Activated CD4-positive, alpha-beta T cell treated with anti-CD3 and anti-CD28 coated beads, Interleukin-2, amount 10 ng/mL, durations not matched to agents 7 days and 5 days (primary cell): ENCODE measurements at regions not wholly inside any gene's neighbourhood (a gene's known extent, or its start where the extent isn't known, plus 50 kb on each side); places are given as distances from the start of the nearest gene placed in this dataset.
"Not testable (repeated sequence)": the region's sequence is repeated elsewhere in the genome, so short reads cannot be mapped to it uniquely, and the experiment has no call there.

Experiments used
- CTCF ChIA-PET: fragments of 350-600 bp; sonication (Branson Sonifier 250); formaldehyde crosslinking; loops from one replicate; lab custom pipeline; 2021; ENCODE audit warnings: antibody characterized with exemption; lab: Charles Lee
- POLR2A ChIA-PET: fragments of 350-600 bp; sonication (Branson Sonifier 250); formaldehyde crosslinking; loops from one replicate; lab custom pipeline; 2021; ENCODE audit warnings: antibody characterized with exemption; lab: Charles Lee
- DNase-seq: peaks from one replicate; pipeline ENCODE4 v3.0.0-alpha.2; 2020
- H3K27ac Mint-ChIP-seq: one replicate; pipeline ENCODE4 v1.8.0; 2021; ENCODE audit warnings: mild to moderate bottlenecking, moderate library complexity, mixed read lengths
- H3K27me3 Mint-ChIP-seq: one replicate; pipeline ENCODE4 v1.8.0; 2021; ENCODE audit warnings: mixed read lengths
- H3K36me3 Mint-ChIP-seq: one replicate; pipeline ENCODE4 v1.8.0; 2021; ENCODE audit warnings: low read depth, mixed read lengths
- H3K4me1 Mint-ChIP-seq: one replicate; pipeline ENCODE4 v1.8.0; 2021; ENCODE audit warnings: mixed read lengths
- H3K4me3 Mint-ChIP-seq: one replicate; pipeline ENCODE4 v1.8.0; 2021; ENCODE audit warnings: mild to moderate bottlenecking, moderate library complexity, mixed read lengths
- H3K9me3 Mint-ChIP-seq: one replicate; pipeline ENCODE4 v1.8.0; 2021; ENCODE audit warnings: mixed read lengths

DNA sequence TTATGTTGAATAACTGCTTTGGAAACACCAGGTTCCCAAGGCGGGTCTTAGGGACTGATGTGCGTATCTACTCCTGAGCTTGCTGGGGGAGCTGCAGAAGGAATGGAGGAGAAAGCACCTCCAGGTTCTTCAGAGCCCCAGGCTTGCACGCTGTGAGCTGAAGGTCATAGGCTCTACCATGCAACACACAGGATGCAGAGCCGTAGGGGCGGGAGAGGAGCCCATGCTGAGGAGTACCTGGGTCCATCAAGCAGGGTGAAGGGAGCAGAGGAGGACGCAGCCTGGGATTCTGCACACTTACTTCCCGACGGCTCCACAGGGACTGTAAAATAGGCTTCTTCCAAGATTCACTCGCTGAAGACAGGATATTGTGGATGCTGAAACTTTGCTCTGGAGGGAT lies 426.5 kb upstream of the FRG1 start:
- no peak for DNase-seq
- Mint-ChIP-seq H3K27ac (no peak overlapping the region), H3K4me3 (no peak overlapping the region), H3K4me1 (no peaks in the 10 kb centered on the region), H3K9me3 (no peaks in the 10 kb centered on the region), H3K27me3 (no peaks in the 10 kb centered on the region), H3K36me3 (no peaks in the 10 kb centered on the region)
- ChIA-PET POLR2A (no interaction called here), CTCF (no interaction called here)

DNA sequence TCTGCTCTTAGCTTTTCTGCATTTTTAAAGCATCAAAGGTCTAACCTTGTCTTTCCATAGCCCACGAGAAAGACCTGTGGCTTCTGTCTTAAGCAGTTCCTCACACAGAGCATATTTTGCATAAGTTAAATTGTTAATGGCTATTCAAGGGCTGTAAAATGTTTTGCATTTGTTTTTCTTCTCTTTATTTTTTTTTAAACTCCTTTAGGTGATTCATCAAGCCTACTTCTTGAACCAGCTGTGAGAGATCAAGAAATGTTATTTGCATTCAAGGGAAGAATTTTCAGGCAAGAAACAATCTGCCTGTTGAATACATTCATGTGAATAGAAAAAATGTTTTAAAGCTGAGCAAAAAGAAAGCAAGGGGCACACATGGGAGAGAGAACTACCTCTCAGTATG lies 423.8 kb upstream of the FRG1 start:
- H3K4me3 Mint-ChIP-seq, result no peak overlapping the region
- no peak overlapping the region for H3K27ac Mint-ChIP-seq
- ChIA-PET POLR2A (no interaction called here), CTCF (no interaction called here)
- H3K9me3 Mint-ChIP-seq, result no peaks in the 10 kb centered on the region
- DNase-seq, result no peak
- no peaks in the 10 kb centered on the region for H3K36me3 Mint-ChIP-seq
- no peaks in the 10 kb centered on the region for H3K4me1 Mint-ChIP-seq
- no peaks in the 10 kb centered on the region for H3K27me3 Mint-ChIP-seq

DNA sequence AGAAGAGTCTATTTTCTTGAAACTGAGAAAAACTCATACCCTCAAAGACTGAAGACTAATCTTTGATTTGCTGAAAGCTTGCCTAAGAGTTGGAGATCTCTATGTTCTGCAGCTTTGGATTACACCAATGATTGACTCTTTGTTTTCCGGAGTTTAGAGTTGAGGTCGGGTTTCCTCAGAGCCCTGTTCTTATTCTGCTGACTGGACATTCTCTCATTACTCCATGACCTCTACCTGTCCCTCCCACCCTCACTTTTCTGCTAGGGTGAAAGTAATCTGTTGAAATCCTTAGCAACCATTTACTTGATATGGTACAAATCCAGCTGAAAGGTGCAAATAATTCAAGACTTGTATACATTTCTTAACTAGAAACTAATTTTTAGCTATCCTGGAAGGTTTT lies 421.5 kb upstream of the FRG1 start:
- DNase-seq, result no peak

DNA sequence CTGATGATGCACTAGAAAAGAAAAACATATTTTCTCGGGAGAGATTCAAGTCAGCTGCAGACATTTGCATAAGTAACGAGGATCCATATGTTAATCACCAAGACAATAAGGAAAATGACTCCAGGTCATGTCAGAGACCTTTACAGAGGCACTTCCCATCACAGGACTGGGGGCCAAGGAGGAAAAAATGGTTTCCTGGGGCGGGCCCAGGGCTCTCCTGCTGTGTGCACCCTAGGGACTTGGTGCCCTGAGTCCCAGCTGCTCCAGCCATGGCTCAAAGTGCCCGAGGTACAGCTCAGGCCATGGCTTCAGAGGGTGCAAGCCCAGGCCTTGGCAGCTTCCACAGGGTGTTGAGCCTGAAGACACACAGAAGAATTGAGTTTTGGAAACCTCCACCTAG lies 415.4 kb upstream of the FRG1 start:
- no peaks in the 10 kb centered on the region for H3K27me3 Mint-ChIP-seq
- POLR2A ChIA-PET, result no interaction called here
- no peak overlapping the region for H3K4me3 Mint-ChIP-seq
- no peak overlapping the region for H3K27ac Mint-ChIP-seq
- no peak for DNase-seq
- H3K4me1 Mint-ChIP-seq, result no peaks in the 10 kb centered on the region
- peaks cover 12% of the 10 kb centered on the region for H3K9me3 Mint-ChIP-seq
- CTCF ChIA-PET, result no interaction called here
- no peaks in the 10 kb centered on the region for H3K36me3 Mint-ChIP-seq

More for the DNA sequence above, 421.5 kb upstream of the FRG1 start:
- no peaks in the 10 kb centered on the region for H3K27me3 Mint-ChIP-seq
- no peak overlapping the region for H3K4me3 Mint-ChIP-seq
- ChIA-PET POLR2A (no interaction called here), CTCF (no interaction called here)
- H3K9me3 Mint-ChIP-seq, result no peaks in the 10 kb centered on the region
- H3K27ac Mint-ChIP-seq, result no peak overlapping the region
- H3K4me1 Mint-ChIP-seq, result no peaks in the 10 kb centered on the region
- no peaks in the 10 kb centered on the region for H3K36me3 Mint-ChIP-seq

DNA sequence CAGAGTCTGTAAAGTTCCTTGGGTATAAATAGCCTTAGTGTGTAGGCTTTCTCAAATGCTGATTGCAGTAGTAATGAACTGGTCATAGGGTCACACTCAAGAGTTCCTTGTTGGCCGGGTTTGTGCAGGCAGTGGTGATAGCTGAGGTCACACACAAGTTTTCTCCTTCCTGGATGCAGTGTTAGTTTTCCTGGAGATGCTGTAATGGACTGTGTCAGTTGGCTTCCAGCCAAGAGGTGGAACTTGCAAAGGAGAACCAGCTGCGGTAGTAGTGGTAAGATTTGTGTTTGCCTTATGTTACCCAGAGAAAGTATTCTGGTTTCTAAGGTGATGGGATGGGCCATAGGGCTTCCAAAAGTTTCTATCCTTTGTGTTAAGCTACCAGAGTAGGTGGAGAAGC lies 409.8 kb upstream of the FRG1 start:
- CTCF ChIA-PET, result no interaction called here

DNA sequence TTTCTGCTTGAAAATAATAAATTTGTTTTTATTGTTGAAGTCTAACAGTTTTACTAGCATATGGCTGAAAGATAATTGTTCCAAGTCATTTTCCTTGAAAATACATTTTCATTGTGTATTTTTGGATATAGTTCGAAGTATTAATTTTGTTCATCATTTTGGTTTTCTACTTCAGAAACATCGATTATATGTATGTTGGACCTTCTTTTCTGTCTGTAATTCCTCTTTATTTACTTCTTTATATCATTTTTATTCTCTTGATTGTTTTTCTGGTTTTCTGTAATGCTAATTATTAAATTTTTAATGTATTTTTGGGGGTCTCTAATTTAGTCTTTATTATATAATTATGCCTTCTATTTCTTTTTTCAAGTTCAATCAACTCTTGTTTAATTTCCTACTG lies 407.1 kb upstream of the FRG1 start:
- H3K9me3 Mint-ChIP-seq, result peaks cover 17% of the 10 kb centered on the region
- ChIA-PET POLR2A (no interaction called here), CTCF (no interaction called here)
- no peak overlapping the region for H3K27ac Mint-ChIP-seq
- DNase-seq, result no peak
- no peak overlapping the region for H3K4me3 Mint-ChIP-seq
- no peaks in the 10 kb centered on the region for H3K27me3 Mint-ChIP-seq
- H3K4me1 Mint-ChIP-seq, result no peaks in the 10 kb centered on the region
- H3K36me3 Mint-ChIP-seq, result no peaks in the 10 kb centered on the region

More for the DNA sequence above, 409.8 kb upstream of the FRG1 start:
- Mint-ChIP-seq H3K27ac (no peak overlapping the region), H3K36me3 (no peaks in the 10 kb centered on the region), H3K9me3 (peaks cover 22% of the 10 kb centered on the region), H3K4me3 (no peak overlapping the region), H3K4me1 (no peaks in the 10 kb centered on the region), H3K27me3 (no peaks in the 10 kb centered on the region)
- POLR2A ChIA-PET, result no interaction called here
- DNase-seq, result no peak

DNA sequence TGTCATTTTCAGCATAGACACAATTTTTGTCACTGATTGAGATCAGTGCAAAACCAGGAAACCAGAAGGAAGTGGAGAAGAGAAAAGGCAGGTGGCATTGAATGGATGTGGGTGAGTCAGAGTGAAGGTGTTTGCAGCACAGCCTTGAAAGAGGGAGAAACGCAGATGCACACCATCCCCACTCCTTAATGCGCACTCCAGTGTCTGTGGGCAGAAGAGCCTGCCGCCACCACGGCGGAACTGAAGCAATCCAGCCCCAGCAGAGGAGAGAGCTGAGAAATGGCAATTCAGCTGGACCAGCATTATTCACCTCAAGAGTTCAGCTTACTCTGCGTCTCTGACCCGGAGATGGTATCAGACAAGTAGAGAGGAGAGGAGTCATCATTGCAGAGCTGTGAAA lies 393.1 kb upstream of the FRG1 start:
- Mint-ChIP-seq H3K36me3 (no peaks in the 10 kb centered on the region), H3K4me1 (no peaks in the 10 kb centered on the region), H3K4me3 (no peak overlapping the region), H3K27me3 (no peaks in the 10 kb centered on the region), H3K9me3 (peaks cover 2% of the 10 kb centered on the region), H3K27ac (no peak overlapping the region)
- CTCF ChIA-PET, result no interaction called here
- DNase-seq, result no peak
- POLR2A ChIA-PET, result no interaction called here

DNA sequence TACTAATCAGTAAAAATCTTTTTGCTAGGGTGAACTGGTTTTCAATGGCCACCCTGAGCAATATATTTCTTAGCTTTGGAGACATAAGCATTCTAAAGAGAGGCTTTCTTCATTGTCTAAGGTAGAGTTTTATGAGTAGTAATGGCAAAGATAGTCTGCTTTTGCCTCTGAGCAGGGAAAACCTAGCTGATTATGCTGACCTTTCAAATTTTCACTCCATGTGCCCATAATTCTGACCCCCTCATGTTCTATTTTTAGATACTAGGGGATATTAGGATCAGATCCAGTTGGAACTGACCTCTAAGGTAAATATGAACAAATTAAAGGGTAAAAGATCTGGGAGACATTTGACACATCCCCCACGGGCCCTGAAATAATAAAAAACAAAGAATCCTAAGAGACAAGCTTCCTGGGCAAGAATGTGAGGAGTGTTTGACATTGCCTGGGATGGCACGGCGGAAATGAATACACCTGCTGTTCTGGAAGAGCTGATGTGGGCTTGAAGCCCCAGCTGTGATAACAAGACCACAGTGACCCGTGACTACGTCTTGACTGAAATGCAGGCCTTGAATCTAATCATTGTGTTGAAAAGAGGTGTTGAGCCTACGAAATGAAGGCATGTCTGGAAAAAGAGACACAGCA lies 392.1 kb upstream of the FRG1 start:
- Mint-ChIP-seq H3K4me1 (no peaks in the 10 kb centered on the region), H3K27ac (no peak overlapping the region), H3K36me3 (no peaks in the 10 kb centered on the region), H3K4me3 (no peak overlapping the region), H3K27me3 (no peaks in the 10 kb centered on the region), H3K9me3 (peaks cover 2% of the 10 kb centered on the region)
- ChIA-PET CTCF (no interaction called here), POLR2A (no interaction called here)
- DNase-seq, result no peak

DNA sequence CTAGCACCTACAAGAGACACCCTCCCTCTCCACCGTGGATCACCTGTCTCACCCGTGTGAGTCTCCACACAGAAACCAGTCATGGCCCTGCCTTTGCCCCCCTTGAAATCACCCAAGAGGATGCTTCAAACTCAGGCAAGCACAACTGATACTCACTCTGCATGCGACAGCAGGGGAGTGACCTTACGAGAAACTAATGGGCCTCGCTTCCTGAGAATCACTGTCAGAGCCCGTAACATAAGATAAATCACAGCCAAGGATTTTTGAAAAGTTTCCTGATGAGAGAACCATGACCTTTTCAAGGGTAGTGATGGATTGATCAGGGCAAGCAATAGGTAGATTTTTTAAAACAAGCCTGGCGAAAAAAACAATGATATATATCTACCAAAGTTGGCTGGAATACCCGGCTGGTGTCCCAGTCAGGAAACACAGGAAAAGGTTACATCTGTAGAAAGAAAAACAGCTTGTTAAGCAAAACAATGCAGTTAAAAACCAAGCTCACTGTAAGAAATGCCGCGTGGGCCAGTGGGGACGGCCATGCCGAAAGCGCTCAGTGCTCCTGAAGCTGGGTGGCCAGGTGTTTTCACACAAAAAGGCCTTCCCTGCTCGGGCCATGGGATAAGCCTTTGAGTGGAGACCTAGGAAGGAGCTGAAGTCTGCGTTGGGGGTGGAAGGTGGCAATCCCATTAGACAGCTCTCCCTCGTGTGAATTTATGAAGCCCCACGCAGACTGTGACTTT lies 388.6 kb upstream of the FRG1 start:
- H3K36me3 Mint-ChIP-seq, DNase-seq, CTCF ChIA-PET, POLR2A ChIA-PET, H3K27me3 Mint-ChIP-seq, H3K4me1 Mint-ChIP-seq, H3K27ac Mint-ChIP-seq, H3K4me3 Mint-ChIP-seq, H3K9me3 Mint-ChIP-seq: not testable (repeated sequence)

DNA sequence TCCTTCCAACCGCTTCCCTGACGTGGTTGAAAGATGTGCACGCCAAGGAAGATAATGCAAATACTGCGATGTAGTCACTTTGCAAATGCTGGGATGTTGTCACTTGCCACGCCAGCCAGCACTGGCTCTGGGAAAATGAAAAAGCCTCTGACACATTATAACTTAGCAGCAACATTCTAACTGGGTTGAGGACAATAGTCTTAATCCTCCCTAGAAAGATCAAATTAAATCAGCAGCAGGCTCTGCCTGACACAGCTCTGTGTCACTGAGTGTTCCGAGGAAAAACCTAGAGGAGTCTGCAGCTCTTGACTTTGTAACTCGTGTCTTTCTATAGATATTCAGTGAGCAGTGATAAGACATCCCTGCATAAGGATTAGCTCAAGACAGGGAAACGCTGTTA lies 380.1 kb upstream of the FRG1 start:
- H3K27me3 Mint-ChIP-seq, CTCF ChIA-PET, H3K4me1 Mint-ChIP-seq: not testable (repeated sequence)

DNA sequence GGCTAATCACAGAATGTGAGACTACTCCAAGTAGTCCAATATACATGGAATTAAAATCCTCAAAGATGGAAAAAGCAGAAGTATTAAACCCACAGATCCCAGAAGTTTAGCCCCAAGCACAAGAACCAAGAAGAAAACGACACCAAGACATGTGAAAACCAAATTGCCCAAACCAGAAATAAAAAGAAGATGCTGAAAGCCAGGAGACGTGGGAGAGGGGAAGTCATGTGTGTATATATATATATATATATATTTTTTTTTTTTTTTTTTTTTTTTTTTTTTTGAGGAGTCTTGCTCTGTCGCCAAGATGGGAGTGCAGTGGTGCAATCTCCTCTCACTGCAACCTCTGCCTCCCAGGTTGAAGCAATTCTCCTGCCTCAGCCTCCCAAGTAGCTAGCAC lies 376.9 kb upstream of the FRG1 start:
- H3K9me3 Mint-ChIP-seq, H3K27ac Mint-ChIP-seq, DNase-seq, POLR2A ChIA-PET, H3K4me3 Mint-ChIP-seq, H3K4me1 Mint-ChIP-seq, H3K36me3 Mint-ChIP-seq, H3K27me3 Mint-ChIP-seq, CTCF ChIA-PET: not testable (repeated sequence)

More for the DNA sequence above, 380.1 kb upstream of the FRG1 start:
- H3K27ac Mint-ChIP-seq, H3K36me3 Mint-ChIP-seq, H3K9me3 Mint-ChIP-seq, DNase-seq, H3K4me3 Mint-ChIP-seq, POLR2A ChIA-PET: not testable (repeated sequence)

DNA sequence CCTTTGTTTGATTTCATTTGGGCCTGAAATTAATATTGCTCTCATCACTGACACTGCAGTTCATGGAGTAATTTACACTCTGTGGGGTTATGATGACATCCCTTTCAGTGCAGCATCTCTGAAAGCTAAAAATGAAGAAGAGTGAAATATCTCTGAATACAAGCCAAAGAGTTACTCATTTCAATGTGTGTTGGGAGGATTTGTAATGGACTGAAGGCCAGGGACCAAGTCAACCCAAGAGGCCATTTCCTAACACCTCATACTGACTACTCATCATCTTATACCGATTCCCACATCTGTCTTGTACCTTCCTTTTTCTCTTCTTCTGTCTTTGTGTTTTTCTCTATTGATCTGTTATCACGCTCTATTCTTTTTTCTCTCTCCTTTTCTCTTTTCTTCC lies 374.4 kb upstream of the FRG1 start:
- H3K9me3 Mint-ChIP-seq, H3K27me3 Mint-ChIP-seq, H3K4me1 Mint-ChIP-seq, H3K36me3 Mint-ChIP-seq, DNase-seq, CTCF ChIA-PET, H3K27ac Mint-ChIP-seq, POLR2A ChIA-PET, H3K4me3 Mint-ChIP-seq: not testable (repeated sequence)

DNA sequence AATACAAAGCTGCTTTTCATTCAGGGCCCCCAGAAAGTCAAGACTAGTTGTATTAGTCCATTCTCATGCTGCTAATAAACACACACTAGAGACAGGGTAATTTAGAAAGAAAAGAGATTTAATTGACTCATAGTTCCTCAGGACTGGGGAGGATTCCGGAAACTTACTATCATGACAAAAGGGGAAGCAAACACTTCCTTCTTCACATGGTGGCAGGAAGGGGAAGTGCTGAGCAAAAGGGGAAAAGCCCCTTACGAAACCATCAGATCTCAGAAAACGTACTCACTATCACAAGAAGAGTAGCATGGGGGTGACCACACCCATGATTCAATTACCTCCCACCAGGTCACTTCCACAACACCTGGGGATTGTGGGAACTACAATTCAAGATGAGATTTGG lies 373.8 kb upstream of the FRG1 start:
- CTCF ChIA-PET, H3K27me3 Mint-ChIP-seq, H3K27ac Mint-ChIP-seq, H3K4me3 Mint-ChIP-seq, H3K4me1 Mint-ChIP-seq, POLR2A ChIA-PET, H3K9me3 Mint-ChIP-seq, DNase-seq, H3K36me3 Mint-ChIP-seq: not testable (repeated sequence)

DNA sequence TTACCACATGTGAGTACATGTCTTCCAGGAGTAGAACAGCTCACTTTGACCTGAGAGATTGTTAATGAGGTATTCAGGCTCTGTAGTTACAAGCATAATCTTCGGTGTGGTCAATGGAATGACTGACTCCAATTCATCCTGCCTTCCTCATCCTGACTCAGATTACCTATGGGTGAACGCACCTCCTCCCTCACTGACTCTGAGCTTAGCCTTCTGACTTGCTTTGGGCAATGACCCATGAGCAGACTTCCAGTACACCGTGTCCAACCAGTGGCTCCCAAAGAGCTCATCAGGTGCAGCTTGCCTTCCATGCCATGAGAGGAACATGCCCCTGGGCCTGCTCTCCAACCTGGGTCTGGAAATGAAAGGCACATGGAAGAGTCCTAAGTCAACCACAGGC lies 361.0 kb upstream of the FRG1 start:
- POLR2A ChIA-PET, DNase-seq, H3K4me3 Mint-ChIP-seq, H3K4me1 Mint-ChIP-seq, H3K27ac Mint-ChIP-seq, H3K9me3 Mint-ChIP-seq, H3K27me3 Mint-ChIP-seq, CTCF ChIA-PET, H3K36me3 Mint-ChIP-seq: not testable (repeated sequence)
